Hepatocyte (in vitro differentiated cells): ENCODE measurements at regions not wholly inside any gene's neighbourhood (a gene's known extent, or its start where the extent isn't known, plus 50 kb on each side); places are given as distances from the start of the nearest gene placed in this dataset.

Experiments used
- CTCF ChIP-seq: fragments of 200-600 bp; sonication (generic); IDR thresholded peaks from 2 replicates; pipeline ENCODE4 v1.5.1; 2016; ENCODE audit warnings: antibody characterized with exemption, mild to moderate bottlenecking; ENCODE audit not compliant: poor library complexity
- EZH2 ChIP-seq: fragments of 200-600 bp; sonication (generic); IDR thresholded peaks from 2 replicates; pipeline ENCODE4 v1.6.1; 2016; ENCODE audit warnings: antibody characterized with exemption, mild to moderate bottlenecking, borderline replicate concordance

- no peak for TF ChIP-seq EZH2
- no peak for TF ChIP-seq CTCF
Observed at GRCh38 chr18:57989536-57989935, 54.5 kb upstream of the NEDD4L start.
